ENCODE measurements at regions not wholly inside any gene's neighbourhood (a gene's known extent, or its start where the extent isn't known, plus 50 kb on each side); places are given as distances from the start of the nearest gene placed in this dataset.
"Not testable (repeated sequence)": the region's sequence is repeated elsewhere in the genome, so short reads cannot be mapped to it uniquely, and the experiment has no call there.

GRCh38 chr9:38945929-38946570 lies 226.1 kb upstream of the FAM240B start:
- TF ChIP-seq, protein P1, sequence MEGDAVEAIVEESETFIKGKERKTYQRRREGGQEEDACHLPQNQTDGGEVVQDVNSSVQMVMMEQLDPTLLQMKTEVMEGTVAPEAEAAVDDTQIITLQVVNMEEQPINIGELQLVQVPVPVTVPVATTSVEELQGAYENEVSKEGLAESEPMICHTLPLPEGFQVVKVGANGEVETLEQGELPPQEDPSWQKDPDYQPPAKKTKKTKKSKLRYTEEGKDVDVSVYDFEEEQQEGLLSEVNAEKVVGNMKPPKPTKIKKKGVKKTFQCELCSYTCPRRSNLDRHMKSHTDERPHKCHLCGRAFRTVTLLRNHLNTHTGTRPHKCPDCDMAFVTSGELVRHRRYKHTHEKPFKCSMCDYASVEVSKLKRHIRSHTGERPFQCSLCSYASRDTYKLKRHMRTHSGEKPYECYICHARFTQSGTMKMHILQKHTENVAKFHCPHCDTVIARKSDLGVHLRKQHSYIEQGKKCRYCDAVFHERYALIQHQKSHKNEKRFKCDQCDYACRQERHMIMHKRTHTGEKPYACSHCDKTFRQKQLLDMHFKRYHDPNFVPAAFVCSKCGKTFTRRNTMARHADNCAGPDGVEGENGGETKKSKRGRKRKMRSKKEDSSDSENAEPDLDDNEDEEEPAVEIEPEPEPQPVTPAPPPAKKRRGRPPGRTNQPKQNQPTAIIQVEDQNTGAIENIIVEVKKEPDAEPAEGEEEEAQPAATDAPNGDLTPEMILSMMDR (IDR thresholded peaks at IDR 0.05) = not testable (repeated sequence)
- not testable (repeated sequence) for TF ChIP-seq POLR2A (IDR thresholded peaks at IDR 0.05; ENCODE audit: low read depth); POLR2AphosphoS5 (IDR thresholded peaks at IDR 0.05); EP300 (IDR thresholded peaks at IDR 0.05)
